HG03354 (cell line): ENCODE measurements at regions not wholly inside any gene's neighbourhood (a gene's known extent, or its start where the extent isn't known, plus 50 kb on each side); places are given as distances from the start of the nearest gene placed in this dataset.

ENCODE experiments used
- ATAC-seq: cut with Tn5 transposase; IDR thresholded peaks from one replicate; pipeline ENCODE4 v1.9.1; 2021; ENCODE audit warnings: mild to moderate bottlenecking; ENCODE audit not compliant: unreplicated experiment, poor library complexity, severe bottlenecking

GRCh38 chr16:61362585-61362984, 673.7 kb downstream of the CDH8 start:
- ATAC-seq = no peak

GRCh38 chr16:61344791-61345190, 691.4 kb downstream of the CDH8 start:
- ATAC-seq = no peak

- no peak for ATAC-seq
Observed at GRCh38 chr16:61332461-61332860, 703.8 kb downstream of the CDH8 start.

- ATAC-seq = no peak
Observed at GRCh38 chr16:61324044-61324443, 712.2 kb downstream of the CDH8 start.

- ATAC-seq = no peak
Observed at GRCh38 chr16:61323456-61323855, 712.8 kb downstream of the CDH8 start.

- ATAC-seq = no peak
Observed at GRCh38 chr16:61320791-61321190, 715.4 kb downstream of the CDH8 start.

GRCh38 chr16:61313931-61314330, 722.3 kb downstream of the CDH8 start:
- ATAC-seq = no peak

GRCh38 chr16:61309386-61309785, 726.9 kb downstream of the CDH8 start:
- ATAC-seq = no peak

GRCh38 chr16:61306204-61306603, 730.0 kb downstream of the CDH8 start:
- no peak for ATAC-seq

- no peak for ATAC-seq
Observed at GRCh38 chr16:61296814-61297213, 739.4 kb downstream of the CDH8 start.

GRCh38 chr16:61296305-61296704, 739.9 kb downstream of the CDH8 start:
- ATAC-seq = no peak

- ATAC-seq = no peak
Observed at GRCh38 chr16:61295311-61295710, 740.9 kb downstream of the CDH8 start.

GRCh38 chr16:61289141-61289540, 747.1 kb downstream of the CDH8 start:
- ATAC-seq = no peak

- no peak for ATAC-seq
Observed at GRCh38 chr16:61277849-61278248, 758.4 kb downstream of the CDH8 start.

GRCh38 chr16:61274211-61274610, 762.0 kb downstream of the CDH8 start:
- no peak for ATAC-seq

- ATAC-seq = no peak
Observed at GRCh38 chr16:61270726-61271125, 765.5 kb downstream of the CDH8 start.

- ATAC-seq = no peak
Observed at GRCh38 chr16:61263400-61263799, 772.8 kb downstream of the CDH8 start.

GRCh38 chr16:61261315-61261714, 774.9 kb downstream of the CDH8 start:
- ATAC-seq = no peak

GRCh38 chr16:61246592-61246991, 789.6 kb downstream of the CDH8 start:
- no peak for ATAC-seq

GRCh38 chr16:61243954-61244353, 792.3 kb downstream of the CDH8 start:
- ATAC-seq = no peak

- no peak for ATAC-seq
Observed at GRCh38 chr16:61237884-61238485, 798.3 kb downstream of the CDH8 start.

GRCh38 chr16:61233713-61234112, 802.5 kb downstream of the CDH8 start:
- no peak for ATAC-seq
